SK-N-SH treated with all-trans-retinoic acid at 6 μM for 48 hours (cell line): ENCODE measurements at regions not wholly inside any gene's neighbourhood (a gene's known extent, or its start where the extent isn't known, plus 50 kb on each side); places are given as distances from the start of the nearest gene placed in this dataset.
"Not testable (repeated sequence)": the region's sequence is repeated elsewhere in the genome, so short reads cannot be mapped to it uniquely, and the experiment has no call there.

Experiments
- ATAC-seq: fragments of 200-7000 bp; cut with Tn5 transposase; 3 replicates; pipeline ENCODE4 v1.9.1; 2020; ENCODE audit warnings: mild to moderate bottlenecking, moderate library complexity
- ARNTL ChIP-seq: fragments of 450-650 bp; formaldehyde crosslinking; IDR thresholded peaks from 2 replicates; pipeline ENCODE4 v1.5.0; 2020; ENCODE audit warnings: low read depth, mild to moderate bottlenecking, moderate library complexity, borderline replicate concordance
- BACH2 ChIP-seq: fragments of 250-450 bp; sonication (Bioruptor Pico); IDR thresholded peaks from 2 replicates; pipeline ENCODE4 v1.9.0; 2021; ENCODE audit warnings: mild to moderate bottlenecking, borderline replicate concordance
- CSDC2 ChIP-seq: fragments of 250-450 bp; sonication (Bioruptor Pico); IDR thresholded peaks from 2 replicates; pipeline ENCODE4 v1.5.0; 2020; ENCODE audit warnings: mild to moderate bottlenecking, moderate library complexity
- ESRRG ChIP-seq: fragments of 250-450 bp; sonication (Bioruptor Pico); IDR thresholded peaks from 2 replicates; pipeline ENCODE4 v1.6.1; 2021; ENCODE audit warnings: mild to moderate bottlenecking
- GLIS3 ChIP-seq: fragments of 250-450 bp; sonication (Bioruptor Pico); IDR thresholded peaks from 2 replicates; pipeline ENCODE4 v1.5.0; 2020; ENCODE audit warnings: mild to moderate bottlenecking, moderate library complexity
- OSR1 ChIP-seq: fragments of 250-450 bp; sonication (Bioruptor Pico); IDR thresholded peaks from 2 replicates; pipeline ENCODE4 v1.8.0; 2022; ENCODE audit warnings: moderate library complexity, mild to moderate bottlenecking, inconsistent platforms
- PATZ1 ChIP-seq: fragments of 250-450 bp; sonication (Bioruptor Pico); IDR thresholded peaks from 2 replicates; pipeline ENCODE4 v1.8.0; 2020; ENCODE audit warnings: mild to moderate bottlenecking, moderate library complexity, borderline replicate concordance
- PPARA ChIP-seq: fragments of 250-450 bp; sonication (Bioruptor Pico); IDR thresholded peaks from 2 replicates; pipeline ENCODE4 v1.5.0; 2020; ENCODE audit warnings: mild to moderate bottlenecking, borderline replicate concordance
- RARB ChIP-seq: fragments of 250-450 bp; sonication (Bioruptor Pico); IDR thresholded peaks from 2 replicates; pipeline ENCODE4 v1.8.0; 2021; ENCODE audit warnings: mild to moderate bottlenecking, moderate library complexity
- SNAI2 ChIP-seq: fragments of 250-450 bp; sonication (Bioruptor Pico); IDR thresholded peaks from 2 replicates; pipeline ENCODE4 v1.5.0; 2020; ENCODE audit warnings: mild to moderate bottlenecking, moderate library complexity
- TCF4 ChIP-seq: fragments of 250-450 bp; sonication (Bioruptor Pico); IDR thresholded peaks from 2 replicates; pipeline ENCODE4 v1.8.0; 2021; ENCODE audit warnings: mild to moderate bottlenecking, moderate library complexity, borderline replicate concordance
- TOX ChIP-seq: fragments of 250-450 bp; sonication (Bioruptor Pico); IDR thresholded peaks from 2 replicates; pipeline ENCODE4 v1.8.0; 2021; ENCODE audit warnings: mild to moderate bottlenecking, moderate library complexity, borderline replicate concordance
- ZC3H10 ChIP-seq: fragments of 250-450 bp; sonication (Bioruptor Pico); IDR thresholded peaks from 2 replicates; pipeline ENCODE4 v1.5.1; 2021; ENCODE audit warnings: mild to moderate bottlenecking, moderate library complexity
- ZFP3 ChIP-seq: fragments of 250-450 bp; sonication (Bioruptor Pico); IDR thresholded peaks from 2 replicates; pipeline ENCODE4 v1.5.0; 2020; ENCODE audit warnings: mild to moderate bottlenecking, moderate library complexity
- ZFP30 ChIP-seq: fragments of 450-650 bp; formaldehyde crosslinking; IDR thresholded peaks from 2 replicates; pipeline ENCODE4 v1.5.0; 2022; ENCODE audit warnings: mild to moderate bottlenecking, moderate library complexity
- ZNF565 ChIP-seq: fragments of 450-650 bp; formaldehyde crosslinking; conservative IDR thresholded peaks from 2 replicates; pipeline ENCODE4 v1.5.0; 2020; ENCODE audit warnings: low read depth, mild to moderate bottlenecking, moderate library complexity
- ZNF70 ChIP-seq: fragments of 450-650 bp; formaldehyde crosslinking; IDR thresholded peaks from 2 replicates; pipeline ENCODE4 v1.5.0; 2020; ENCODE audit warnings: mild to moderate bottlenecking, moderate library complexity
- ZNF8 ChIP-seq: fragments of 450-650 bp; formaldehyde crosslinking; IDR thresholded peaks from 2 replicates; pipeline ENCODE4 v1.5.0; 2020; ENCODE audit warnings: mild to moderate bottlenecking, moderate library complexity
- TF ChIP-seq, protein P1 (sequence below): fragments of 250-450 bp; sonication (Bioruptor Pico); IDR thresholded peaks from 2 replicates; pipeline ENCODE4 v1.5.1; 2020; ENCODE audit warnings: low read depth, mild to moderate bottlenecking, moderate library complexity
- TF ChIP-seq, protein P2 (sequence below): fragments of 250-450 bp; sonication (Bioruptor Pico); IDR thresholded peaks from 2 replicates; pipeline ENCODE4 v1.5.0; 2020; ENCODE audit warnings: mild to moderate bottlenecking, moderate library complexity
- TF ChIP-seq, protein P3 (sequence below): fragments of 250-450 bp; sonication (Bioruptor Pico); IDR thresholded peaks from 2 replicates; pipeline ENCODE4 v1.5.1; 2021; ENCODE audit warnings: mild to moderate bottlenecking, moderate library complexity
- TF ChIP-seq, protein P4 (sequence below): fragments of 250-450 bp; sonication (Bioruptor Pico); IDR thresholded peaks from 2 replicates; pipeline ENCODE4 v1.8.0; 2021; ENCODE audit warnings: low read depth, mild to moderate bottlenecking, moderate library complexity, borderline replicate concordance

GRCh38 chr13:85140192-85140591 is 659.0 kb downstream of the SLITRK6 start (continued):
- TF ChIP-seq, protein P1, sequence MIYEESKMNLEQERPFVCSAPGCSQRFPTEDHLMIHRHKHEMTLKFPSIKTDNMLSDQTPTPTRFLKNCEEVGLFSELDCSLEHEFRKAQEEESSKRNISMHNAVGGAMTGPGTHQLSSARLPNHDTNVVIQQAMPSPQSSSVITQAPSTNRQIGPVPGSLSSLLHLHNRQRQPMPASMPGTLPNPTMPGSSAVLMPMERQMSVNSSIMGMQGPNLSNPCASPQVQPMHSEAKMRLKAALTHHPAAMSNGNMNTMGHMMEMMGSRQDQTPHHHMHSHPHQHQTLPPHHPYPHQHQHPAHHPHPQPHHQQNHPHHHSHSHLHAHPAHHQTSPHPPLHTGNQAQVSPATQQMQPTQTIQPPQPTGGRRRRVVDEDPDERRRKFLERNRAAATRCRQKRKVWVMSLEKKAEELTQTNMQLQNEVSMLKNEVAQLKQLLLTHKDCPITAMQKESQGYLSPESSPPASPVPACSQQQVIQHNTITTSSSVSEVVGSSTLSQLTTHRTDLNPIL, result no peak
- TF ChIP-seq ZFP3 (CRISPR knock-in tag), result no peak
- TF ChIP-seq, protein P2, sequence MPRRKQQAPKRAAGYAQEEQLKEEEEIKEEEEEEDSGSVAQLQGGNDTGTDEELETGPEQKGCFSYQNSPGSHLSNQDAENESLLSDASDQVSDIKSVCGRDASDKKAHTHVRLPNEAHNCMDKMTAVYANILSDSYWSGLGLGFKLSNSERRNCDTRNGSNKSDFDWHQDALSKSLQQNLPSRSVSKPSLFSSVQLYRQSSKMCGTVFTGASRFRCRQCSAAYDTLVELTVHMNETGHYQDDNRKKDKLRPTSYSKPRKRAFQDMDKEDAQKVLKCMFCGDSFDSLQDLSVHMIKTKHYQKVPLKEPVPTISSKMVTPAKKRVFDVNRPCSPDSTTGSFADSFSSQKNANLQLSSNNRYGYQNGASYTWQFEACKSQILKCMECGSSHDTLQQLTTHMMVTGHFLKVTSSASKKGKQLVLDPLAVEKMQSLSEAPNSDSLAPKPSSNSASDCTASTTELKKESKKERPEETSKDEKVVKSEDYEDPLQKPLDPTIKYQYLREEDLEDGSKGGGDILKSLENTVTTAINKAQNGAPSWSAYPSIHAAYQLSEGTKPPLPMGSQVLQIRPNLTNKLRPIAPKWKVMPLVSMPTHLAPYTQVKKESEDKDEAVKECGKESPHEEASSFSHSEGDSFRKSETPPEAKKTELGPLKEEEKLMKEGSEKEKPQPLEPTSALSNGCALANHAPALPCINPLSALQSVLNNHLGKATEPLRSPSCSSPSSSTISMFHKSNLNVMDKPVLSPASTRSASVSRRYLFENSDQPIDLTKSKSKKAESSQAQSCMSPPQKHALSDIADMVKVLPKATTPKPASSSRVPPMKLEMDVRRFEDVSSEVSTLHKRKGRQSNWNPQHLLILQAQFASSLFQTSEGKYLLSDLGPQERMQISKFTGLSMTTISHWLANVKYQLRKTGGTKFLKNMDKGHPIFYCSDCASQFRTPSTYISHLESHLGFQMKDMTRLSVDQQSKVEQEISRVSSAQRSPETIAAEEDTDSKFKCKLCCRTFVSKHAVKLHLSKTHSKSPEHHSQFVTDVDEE, result no peak
- TF ChIP-seq, protein P3, sequence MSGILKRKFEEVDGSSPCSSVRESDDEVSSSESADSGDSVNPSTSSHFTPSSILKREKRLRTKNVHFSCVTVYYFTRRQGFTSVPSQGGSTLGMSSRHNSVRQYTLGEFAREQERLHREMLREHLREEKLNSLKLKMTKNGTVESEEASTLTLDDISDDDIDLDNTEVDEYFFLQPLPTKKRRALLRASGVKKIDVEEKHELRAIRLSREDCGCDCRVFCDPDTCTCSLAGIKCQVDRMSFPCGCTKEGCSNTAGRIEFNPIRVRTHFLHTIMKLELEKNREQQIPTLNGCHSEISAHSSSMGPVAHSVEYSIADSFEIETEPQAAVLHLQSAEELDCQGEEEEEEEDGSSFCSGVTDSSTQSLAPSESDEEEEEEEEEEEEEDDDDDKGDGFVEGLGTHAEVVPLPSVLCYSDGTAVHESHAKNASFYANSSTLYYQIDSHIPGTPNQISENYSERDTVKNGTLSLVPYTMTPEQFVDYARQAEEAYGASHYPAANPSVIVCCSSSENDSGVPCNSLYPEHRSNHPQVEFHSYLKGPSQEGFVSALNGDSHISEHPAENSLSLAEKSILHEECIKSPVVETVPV (CRISPR knock-in tag), result no peak

- no peak for TF ChIP-seq TOX (CRISPR knock-in tag)
- TF ChIP-seq TCF4 (CRISPR knock-in tag), result peak; percentile 42; the same call in 1 of the 2 replicates
- TF ChIP-seq PATZ1 (CRISPR knock-in tag), result no peak
- ATAC-seq, result no peak
These were observed 661.7 kb downstream of the SLITRK6 start for GRCh38 chr13:85137516-85137915.

DNA sequence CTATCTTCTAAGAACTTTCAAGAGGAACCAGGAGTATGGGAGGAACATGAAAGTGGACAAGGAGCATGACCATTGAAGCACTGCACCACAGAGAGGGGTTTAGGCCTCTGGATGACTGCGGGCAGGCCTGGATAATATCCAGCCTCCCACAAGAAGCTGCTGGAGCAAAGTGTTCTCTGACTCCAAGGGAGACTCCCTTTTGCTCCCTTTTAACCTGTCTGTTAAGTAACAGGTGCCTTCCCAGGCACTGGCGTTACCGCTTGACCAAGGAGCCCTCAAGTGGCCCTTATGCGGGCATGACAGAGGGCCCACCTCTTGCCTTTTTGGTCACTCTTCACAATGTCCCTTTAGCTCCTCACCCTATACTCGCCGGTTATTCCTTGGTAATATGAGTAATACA is 666.2 kb downstream of the SLITRK6 start:
- TF ChIP-seq OSR1 (no peak), SNAI2 (CRISPR knock-in tag) (no peak), RARB (CRISPR knock-in tag) (no peak), ESRRG (no peak), ZNF8 (CRISPR knock-in tag) (no peak), ARNTL (CRISPR knock-in tag) (no peak), TOX (CRISPR knock-in tag) (no peak), BACH2 (CRISPR knock-in tag) (no peak), ZC3H10 (CRISPR knock-in tag) (no peak), PPARA (no peak), CSDC2 (no peak), PATZ1 (CRISPR knock-in tag) (no peak), GLIS3 (CRISPR knock-in tag) (no peak), ZFP3 (CRISPR knock-in tag) (no peak), ZFP30 (CRISPR knock-in tag) (no peak), ZNF70 (no peak), ZNF565 (CRISPR knock-in tag) (no peak)
- TF ChIP-seq, protein P4, sequence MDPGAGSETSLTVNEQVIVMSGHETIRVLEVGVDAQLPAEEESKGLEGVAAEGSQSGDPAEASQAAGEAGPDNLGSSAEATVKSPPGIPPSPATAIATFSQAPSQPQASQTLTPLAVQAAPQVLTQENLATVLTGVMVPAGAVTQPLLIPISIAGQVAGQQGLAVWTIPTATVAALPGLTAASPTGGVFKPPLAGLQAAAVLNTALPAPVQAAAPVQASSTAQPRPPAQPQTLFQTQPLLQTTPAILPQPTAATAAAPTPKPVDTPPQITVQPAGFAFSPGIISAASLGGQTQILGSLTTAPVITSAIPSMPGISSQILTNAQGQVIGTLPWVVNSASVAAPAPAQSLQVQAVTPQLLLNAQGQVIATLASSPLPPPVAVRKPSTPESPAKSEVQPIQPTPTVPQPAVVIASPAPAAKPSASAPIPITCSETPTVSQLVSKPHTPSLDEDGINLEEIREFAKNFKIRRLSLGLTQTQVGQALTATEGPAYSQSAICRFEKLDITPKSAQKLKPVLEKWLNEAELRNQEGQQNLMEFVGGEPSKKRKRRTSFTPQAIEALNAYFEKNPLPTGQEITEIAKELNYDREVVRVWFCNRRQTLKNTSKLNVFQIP (CRISPR knock-in tag), result no peak
- TF ChIP-seq, protein P2, result no peak
- TF ChIP-seq, protein P1, result no peak
- TF ChIP-seq, all 23 proteins: peak for 0
- ATAC-seq, result no peak

DNA sequence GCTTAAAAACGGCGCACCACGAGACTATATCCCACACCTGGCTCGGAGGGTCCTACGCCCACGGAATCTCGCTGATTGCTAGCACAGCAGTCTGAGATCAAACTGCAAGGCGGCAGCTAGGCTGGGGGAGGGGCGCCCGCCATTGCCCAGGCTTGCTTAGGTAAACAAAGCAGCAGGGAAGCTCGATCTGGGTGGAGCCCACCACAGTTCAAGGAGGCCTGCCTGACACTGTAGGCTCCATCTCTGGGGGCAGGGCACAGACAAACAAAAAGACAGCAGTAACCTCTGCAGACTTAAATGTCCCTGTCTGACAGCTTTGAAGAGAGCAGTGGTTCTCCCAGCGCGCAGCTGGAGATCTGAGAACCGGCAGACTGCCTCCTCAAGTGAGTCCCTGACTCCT is 675.7 kb downstream of the SLITRK6 start:
- ATAC-seq, result not testable (repeated sequence)
